ENCODE measurements at regions not wholly inside any gene's neighbourhood (a gene's known extent, or its start where the extent isn't known, plus 50 kb on each side); places are given as distances from the start of the nearest gene placed in this dataset.

GRCh38 chr3:168591587-168591986 lies 495.9 kb upstream of the GOLIM4 start:
- Mint-ChIP-seq H3K9me3 (peaks cover 4% of the 10 kb centered on the region), H3K36me3 (ENCODE audit: insufficient read depth) (no peaks in the 10 kb centered on the region), H3K4me3 (no peak overlapping the region), H3K27me3 (ENCODE audit: low read depth) (no peaks in the 10 kb centered on the region), H3K4me1 (ENCODE audit: low read depth) (no peaks in the 10 kb centered on the region)
- ATAC-seq (no peak), DNase-seq (no peak)

GRCh38 chr3:168589376-168589775 lies 493.7 kb upstream of the GOLIM4 start:
- H3K9me3 Mint-ChIP-seq, result peaks cover 4% of the 10 kb centered on the region
- no peak for DNase-seq
- no peaks in the 10 kb centered on the region for H3K4me1 Mint-ChIP-seq (ENCODE audit: low read depth)
- ATAC-seq, result no peak
- no peaks in the 10 kb centered on the region for H3K36me3 Mint-ChIP-seq (ENCODE audit: insufficient read depth)
- H3K4me3 Mint-ChIP-seq, result no peak overlapping the region
- H3K27me3 Mint-ChIP-seq (ENCODE audit: low read depth), result no peaks in the 10 kb centered on the region

- H3K27me3 Mint-ChIP-seq (ENCODE audit: low read depth), result no peaks in the 10 kb centered on the region
- ATAC-seq, result no peak
- no peak for DNase-seq
- no peak overlapping the region for H3K4me3 Mint-ChIP-seq
- peaks cover 4% of the 10 kb centered on the region for H3K9me3 Mint-ChIP-seq
- H3K4me1 Mint-ChIP-seq (ENCODE audit: low read depth), result no peaks in the 10 kb centered on the region
- no peaks in the 10 kb centered on the region for H3K36me3 Mint-ChIP-seq (ENCODE audit: insufficient read depth)
Observed at GRCh38 chr3:168585544-168585943, 489.8 kb upstream of the GOLIM4 start.

- H3K27me3 Mint-ChIP-seq (ENCODE audit: low read depth), result no peaks in the 10 kb centered on the region
- H3K9me3 Mint-ChIP-seq, result no peaks in the 10 kb centered on the region
- no peak overlapping the region for H3K4me3 Mint-ChIP-seq
- ATAC-seq, result no peak
- H3K36me3 Mint-ChIP-seq (ENCODE audit: insufficient read depth), result no peaks in the 10 kb centered on the region
- H3K4me1 Mint-ChIP-seq (ENCODE audit: low read depth), result no peaks in the 10 kb centered on the region
- DNase-seq, result no peak
Observed at GRCh38 chr3:168583977-168584376, 488.3 kb upstream of the GOLIM4 start.

GRCh38 chr3:168582503-168582902 lies 486.8 kb upstream of the GOLIM4 start:
- Mint-ChIP-seq H3K9me3 (no peaks in the 10 kb centered on the region), H3K27me3 (ENCODE audit: low read depth) (no peaks in the 10 kb centered on the region), H3K4me1 (ENCODE audit: low read depth) (no peaks in the 10 kb centered on the region), H3K4me3 (no peak overlapping the region), H3K36me3 (ENCODE audit: insufficient read depth) (no peaks in the 10 kb centered on the region)
- ATAC-seq (no peak), DNase-seq (no peak)

- no peaks in the 10 kb centered on the region for H3K36me3 Mint-ChIP-seq (ENCODE audit: insufficient read depth)
- no peak for ATAC-seq
- DNase-seq, result no peak
- H3K27me3 Mint-ChIP-seq (ENCODE audit: low read depth), result no peaks in the 10 kb centered on the region
- H3K4me3 Mint-ChIP-seq, result no peak overlapping the region
- H3K4me1 Mint-ChIP-seq (ENCODE audit: low read depth), result no peaks in the 10 kb centered on the region
- no peaks in the 10 kb centered on the region for H3K9me3 Mint-ChIP-seq
Observed at GRCh38 chr3:168581771-168582225, 486.1 kb upstream of the GOLIM4 start.

GRCh38 chr3:168579010-168579409 lies 483.3 kb upstream of the GOLIM4 start:
- H3K4me1 Mint-ChIP-seq (ENCODE audit: low read depth), result no peaks in the 10 kb centered on the region
- H3K27me3 Mint-ChIP-seq (ENCODE audit: low read depth), result no peaks in the 10 kb centered on the region
- H3K4me3 Mint-ChIP-seq, result no peak overlapping the region
- no peaks in the 10 kb centered on the region for H3K36me3 Mint-ChIP-seq (ENCODE audit: insufficient read depth)
- ATAC-seq, result no peak
- DNase-seq, result no peak
- no peaks in the 10 kb centered on the region for H3K9me3 Mint-ChIP-seq

GRCh38 chr3:168575750-168576149 lies 480.0 kb upstream of the GOLIM4 start:
- H3K4me3 Mint-ChIP-seq, result no peak overlapping the region
- no peaks in the 10 kb centered on the region for H3K36me3 Mint-ChIP-seq (ENCODE audit: insufficient read depth)
- H3K9me3 Mint-ChIP-seq, result no peaks in the 10 kb centered on the region
- ATAC-seq (no peak), DNase-seq (no peak)
- H3K4me1 Mint-ChIP-seq (ENCODE audit: low read depth), result no peaks in the 10 kb centered on the region
- no peaks in the 10 kb centered on the region for H3K27me3 Mint-ChIP-seq (ENCODE audit: low read depth)

- no peaks in the 10 kb centered on the region for H3K27me3 Mint-ChIP-seq (ENCODE audit: low read depth)
- H3K9me3 Mint-ChIP-seq, result no peaks in the 10 kb centered on the region
- H3K36me3 Mint-ChIP-seq (ENCODE audit: insufficient read depth), result no peaks in the 10 kb centered on the region
- no peaks in the 10 kb centered on the region for H3K4me1 Mint-ChIP-seq (ENCODE audit: low read depth)
- DNase-seq (no peak), ATAC-seq (no peak)
- no peak overlapping the region for H3K4me3 Mint-ChIP-seq
Observed at GRCh38 chr3:168574455-168575158, 478.9 kb upstream of the GOLIM4 start.

- no peaks in the 10 kb centered on the region for H3K9me3 Mint-ChIP-seq
- ATAC-seq (no peak), DNase-seq (no peak)
- no peaks in the 10 kb centered on the region for H3K4me1 Mint-ChIP-seq (ENCODE audit: low read depth)
- no peaks in the 10 kb centered on the region for H3K27me3 Mint-ChIP-seq (ENCODE audit: low read depth)
- H3K36me3 Mint-ChIP-seq (ENCODE audit: insufficient read depth), result no peaks in the 10 kb centered on the region
- H3K4me3 Mint-ChIP-seq, result no peak overlapping the region
Observed at GRCh38 chr3:168570404-168571155, 474.9 kb upstream of the GOLIM4 start.

- no peaks in the 10 kb centered on the region for H3K27me3 Mint-ChIP-seq (ENCODE audit: low read depth)
- H3K36me3 Mint-ChIP-seq (ENCODE audit: insufficient read depth), result no peaks in the 10 kb centered on the region
Observed at GRCh38 chr3:168558728-168559411, 463.1 kb upstream of the GOLIM4 start.

GRCh38 chr3:168552251-168552650 lies 456.5 kb upstream of the GOLIM4 start:
- Mint-ChIP-seq H3K4me3 (no peak overlapping the region), H3K36me3 (ENCODE audit: insufficient read depth) (no peaks in the 10 kb centered on the region), H3K4me1 (ENCODE audit: low read depth) (no peaks in the 10 kb centered on the region), H3K9me3 (peaks cover 4% of the 10 kb centered on the region), H3K27me3 (ENCODE audit: low read depth) (no peaks in the 10 kb centered on the region)
- ATAC-seq (no peak), DNase-seq (no peak)

More at GRCh38 chr3:168558728-168559411, 463.1 kb upstream of the GOLIM4 start:
- Mint-ChIP-seq H3K4me1 (ENCODE audit: low read depth) (no peaks in the 10 kb centered on the region), H3K9me3 (peaks cover 3% of the 10 kb centered on the region), H3K4me3 (no peak overlapping the region)
- ATAC-seq (no peak), DNase-seq (no peak)

- Mint-ChIP-seq H3K4me1 (ENCODE audit: low read depth) (no peaks in the 10 kb centered on the region), H3K4me3 (no peak overlapping the region), H3K36me3 (ENCODE audit: insufficient read depth) (no peaks in the 10 kb centered on the region), H3K27me3 (ENCODE audit: low read depth) (no peaks in the 10 kb centered on the region), H3K9me3 (peaks cover 4% of the 10 kb centered on the region)
- ATAC-seq (no peak), DNase-seq (no peak)
Observed at GRCh38 chr3:168548719-168549118, 453.0 kb upstream of the GOLIM4 start.

- H3K4me1 Mint-ChIP-seq (ENCODE audit: low read depth), result no peaks in the 10 kb centered on the region
- ATAC-seq (no peak), DNase-seq (no peak)
- no peaks in the 10 kb centered on the region for H3K36me3 Mint-ChIP-seq (ENCODE audit: insufficient read depth)
- no peaks in the 10 kb centered on the region for H3K27me3 Mint-ChIP-seq (ENCODE audit: low read depth)
- H3K4me3 Mint-ChIP-seq, result no peak overlapping the region
- H3K9me3 Mint-ChIP-seq, result peaks cover 11% of the 10 kb centered on the region
Observed at GRCh38 chr3:168546707-168547106, 451.0 kb upstream of the GOLIM4 start.

GRCh38 chr3:168545591-168545990 lies 449.9 kb upstream of the GOLIM4 start:
- no peaks in the 10 kb centered on the region for H3K27me3 Mint-ChIP-seq (ENCODE audit: low read depth)
- H3K9me3 Mint-ChIP-seq, result peaks cover 11% of the 10 kb centered on the region
- H3K4me1 Mint-ChIP-seq (ENCODE audit: low read depth), result no peaks in the 10 kb centered on the region
- H3K36me3 Mint-ChIP-seq (ENCODE audit: insufficient read depth), result no peaks in the 10 kb centered on the region
- H3K4me3 Mint-ChIP-seq, result no peak overlapping the region
- no peak for DNase-seq
- no peak for ATAC-seq
